ACHN (cell line): ENCODE measurements at regions not wholly inside any gene's neighbourhood (a gene's known extent, or its start where the extent isn't known, plus 50 kb on each side); places are given as distances from the start of the nearest gene placed in this dataset.
A peak's percentile ranks its signal among the peaks of the same experiment; 100 is the strongest.
"Not testable (repeated sequence)": the region's sequence is repeated elsewhere in the genome, so short reads cannot be mapped to it uniquely, and the experiment has no call there.

ENCODE experiments used
- DNase-seq: peaks from one replicate; pipeline ENCODE4 v3.0.0-alpha.2; 2015
- in situ Hi-C: cut with HindIII; loops from 2 replicates; pipeline ENCODE4 v1.10.0; 2017; ENCODE audit warnings: low sequenced_read_pairs, low pct_ligation_motif_present, low pct_unique_long_range_greater_than_20kb

DNA sequence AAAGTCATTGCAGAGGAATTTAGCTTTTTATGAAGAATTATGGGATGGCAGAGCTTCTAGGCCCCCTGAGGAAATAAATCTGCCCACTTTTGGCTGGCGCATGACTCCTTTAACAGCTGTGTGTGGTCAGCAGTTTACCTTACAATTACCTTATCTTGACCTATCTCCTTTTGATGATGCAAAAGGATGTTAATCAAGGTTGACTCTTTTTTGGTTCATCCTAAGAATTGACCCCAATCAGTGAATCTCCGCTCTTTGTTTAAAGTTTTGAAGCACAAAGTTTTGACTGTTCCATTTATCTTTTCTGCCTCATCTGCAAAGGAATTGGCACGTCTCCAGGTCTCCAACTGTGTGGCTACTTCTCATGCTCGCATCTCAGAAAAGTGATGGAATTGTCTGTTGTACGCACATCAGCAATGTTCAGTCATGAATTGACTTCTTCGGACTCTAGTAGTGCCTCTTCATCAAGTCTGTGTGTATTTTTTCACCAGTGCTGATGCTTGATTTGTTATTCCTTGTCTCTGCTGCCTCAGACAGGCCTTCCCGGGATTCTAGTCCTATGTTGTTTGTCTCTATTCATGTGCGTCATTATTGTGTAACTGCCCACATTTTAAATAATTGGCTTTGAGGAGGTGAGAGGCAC is 196.2 kb upstream of the CFAP20DC start:
- in situ Hi-C loops: no loop called here

DNA sequence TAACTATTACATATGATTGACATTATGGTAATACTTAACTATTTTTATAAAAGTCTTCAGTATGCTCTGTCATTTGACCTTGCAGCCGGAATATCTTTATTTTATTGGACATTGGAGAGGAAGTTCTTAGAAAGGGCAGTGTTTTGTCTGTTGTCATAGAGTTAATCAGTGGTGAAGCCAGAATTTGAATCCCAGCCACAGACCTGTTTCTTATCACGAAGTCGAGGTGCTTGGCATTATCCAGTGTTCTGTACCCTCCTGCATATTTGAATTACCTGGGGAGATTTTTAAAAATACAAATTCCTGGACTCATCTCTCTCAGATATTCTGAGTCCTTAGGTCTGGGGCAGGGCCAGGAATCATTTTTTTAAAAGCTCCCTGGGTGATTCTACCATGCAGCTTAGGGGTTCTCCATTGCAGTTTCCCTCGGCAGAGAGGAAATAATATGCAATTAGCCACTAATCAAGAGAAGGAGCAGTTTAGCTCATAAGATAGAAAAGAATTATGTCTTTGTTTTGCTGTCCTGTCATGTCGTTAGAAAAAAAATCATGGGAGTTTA is 195.6 kb upstream of the CFAP20DC start:
- no peak for DNase-seq
- in situ Hi-C loops: no loop called here

More for the DNA sequence above, 196.2 kb upstream of the CFAP20DC start:
- DNase-seq: no peak

DNA sequence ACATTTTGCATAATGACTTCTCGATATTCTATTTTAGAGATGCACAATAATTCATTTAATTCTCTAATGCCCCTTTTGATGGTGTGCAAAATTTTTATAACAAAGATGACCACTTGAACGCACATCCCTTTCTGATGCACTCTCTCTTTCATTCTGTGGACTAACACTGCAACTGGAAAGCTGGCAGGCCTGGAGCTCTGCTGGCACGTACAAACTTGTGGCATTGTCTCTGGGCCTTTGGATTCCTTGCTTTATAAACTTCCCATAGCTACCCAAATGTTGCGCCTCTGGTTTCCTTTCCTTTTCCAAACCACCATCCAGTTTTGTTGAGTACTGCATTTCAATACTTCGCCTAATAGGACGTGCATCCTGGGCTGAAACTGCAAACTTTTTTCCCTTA is 194.5 kb upstream of the CFAP20DC start:
- in situ Hi-C loops: no loop called here

DNA sequence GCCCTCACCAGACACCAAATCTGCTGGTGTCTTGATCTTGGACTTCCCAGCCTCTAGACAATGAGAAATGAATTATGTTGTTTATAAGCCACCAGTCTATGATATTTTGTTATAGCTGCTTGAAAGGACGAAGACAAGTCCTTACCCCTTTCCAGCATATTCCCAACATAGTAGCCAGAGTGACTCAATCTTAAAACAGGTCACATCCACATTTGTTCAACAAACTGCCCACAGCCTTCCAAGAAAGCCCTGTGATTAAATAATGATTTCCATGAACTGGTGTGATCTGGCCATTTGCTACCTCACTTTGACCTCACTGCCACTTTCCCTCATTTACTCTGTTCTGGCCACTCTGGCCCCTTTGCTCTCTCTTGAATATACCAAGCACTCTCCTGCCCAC is 193.7 kb upstream of the CFAP20DC start:
- DNase-seq: no peak
- in situ Hi-C loops: no loop called here

More for the DNA sequence above, 194.5 kb upstream of the CFAP20DC start:
- DNase-seq: no peak

DNA sequence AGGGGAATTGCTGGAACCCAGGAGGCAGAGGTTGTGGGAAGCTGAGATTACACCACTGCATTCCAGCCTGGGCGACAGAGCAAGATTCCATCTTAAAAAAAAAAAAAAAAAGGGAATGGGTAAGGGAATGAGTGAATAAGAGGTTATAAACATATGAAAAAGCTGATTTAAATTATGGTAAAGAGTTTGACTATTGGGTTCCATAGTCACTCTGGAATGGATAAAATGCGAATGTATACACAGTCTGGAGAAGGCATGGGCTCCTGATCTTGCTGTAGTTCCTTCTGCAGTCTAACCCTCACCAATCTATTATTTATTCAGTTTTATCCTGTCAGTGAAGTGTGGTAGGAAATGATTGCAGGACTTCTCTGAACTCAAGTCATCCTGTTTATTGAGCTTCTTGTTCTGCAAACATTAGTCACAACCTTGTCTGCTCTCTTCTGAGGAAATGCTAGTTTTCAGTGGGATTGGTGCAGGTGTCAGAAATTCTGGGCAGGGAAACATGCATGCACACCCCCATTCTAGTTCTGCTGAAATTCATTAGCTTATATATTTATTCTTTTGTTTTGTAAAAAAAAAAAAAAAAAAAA is 190.9 kb upstream of the CFAP20DC start:
- in situ Hi-C loops: no loop called here
- DNase-seq: no peak

DNA sequence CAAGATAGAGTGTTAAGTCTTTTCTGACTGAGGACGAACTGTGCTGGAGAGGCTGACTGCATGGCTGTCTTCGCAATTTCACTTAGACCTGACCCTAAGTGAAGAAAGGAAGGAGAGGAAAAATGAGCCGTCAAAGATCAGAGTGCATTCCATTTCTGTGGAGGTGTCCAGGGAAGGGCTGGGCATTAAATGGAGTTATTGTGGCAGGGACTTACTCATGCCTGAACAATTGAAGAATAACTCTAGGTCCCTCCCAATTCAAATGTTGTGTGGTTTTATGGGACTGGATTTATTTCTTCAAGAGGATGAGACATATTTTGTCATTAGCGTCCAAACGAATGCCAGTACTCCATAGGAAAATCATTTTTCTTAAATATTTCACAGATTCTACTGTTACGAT is 187.3 kb upstream of the CFAP20DC start:
- DNase-seq: no peak
- in situ Hi-C loops: no loop called here

DNA sequence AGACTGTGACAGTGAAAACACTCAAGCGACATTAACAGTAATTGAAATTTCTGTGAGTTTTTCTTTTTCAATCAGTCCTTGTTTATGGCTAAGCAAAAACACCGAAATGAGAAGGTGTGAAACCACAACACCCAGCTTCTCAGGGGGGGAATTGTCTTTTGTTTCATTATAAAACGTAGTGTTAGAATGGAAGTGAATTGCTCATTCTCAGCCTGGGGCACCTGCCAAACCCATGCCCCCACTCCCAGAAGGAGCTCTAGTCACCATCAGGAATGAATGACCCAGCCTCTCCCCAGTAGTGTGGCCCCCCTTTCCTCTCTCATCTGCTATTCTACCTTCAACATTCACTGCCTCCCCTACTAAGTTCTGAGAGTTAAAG is 185.8 kb upstream of the CFAP20DC start:
- in situ Hi-C loops: no loop called here
- no peak for DNase-seq

DNA sequence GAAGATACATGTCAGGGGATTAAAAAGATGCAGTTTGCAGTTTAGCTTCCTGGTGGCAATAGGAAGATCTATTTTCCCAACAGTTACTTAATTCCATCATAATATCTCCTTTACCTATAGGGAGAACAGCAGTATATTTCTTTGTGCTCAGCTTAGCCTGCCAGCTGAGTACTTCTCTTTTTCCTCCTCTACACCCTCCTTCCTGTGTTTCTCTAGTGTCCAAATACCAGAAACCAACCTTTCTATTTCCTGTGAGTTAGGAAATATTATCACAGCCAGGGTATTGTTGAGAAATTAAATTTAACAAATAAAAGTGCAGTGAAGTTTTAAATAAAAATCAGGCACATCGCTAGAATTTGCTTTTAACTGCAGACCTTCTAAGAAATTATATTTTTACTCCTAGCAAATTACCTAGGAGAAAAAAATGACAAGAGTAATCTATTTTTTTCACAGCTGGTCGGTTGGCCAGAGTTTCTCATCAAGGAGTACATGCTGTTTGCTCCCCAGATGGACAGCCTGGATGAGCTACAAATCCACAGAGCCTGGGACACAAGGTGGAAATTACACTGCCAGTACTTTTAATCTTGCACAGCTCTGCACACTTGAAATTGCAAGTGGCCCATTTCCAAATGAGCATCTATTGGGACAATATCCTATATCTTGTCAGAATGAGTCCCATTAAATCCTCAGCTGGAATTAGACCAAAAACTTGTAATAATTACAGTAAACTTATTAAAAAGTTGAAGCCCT is 185.2 kb upstream of the CFAP20DC start:
- no peak for DNase-seq
- in situ Hi-C loops: no loop called here

DNA sequence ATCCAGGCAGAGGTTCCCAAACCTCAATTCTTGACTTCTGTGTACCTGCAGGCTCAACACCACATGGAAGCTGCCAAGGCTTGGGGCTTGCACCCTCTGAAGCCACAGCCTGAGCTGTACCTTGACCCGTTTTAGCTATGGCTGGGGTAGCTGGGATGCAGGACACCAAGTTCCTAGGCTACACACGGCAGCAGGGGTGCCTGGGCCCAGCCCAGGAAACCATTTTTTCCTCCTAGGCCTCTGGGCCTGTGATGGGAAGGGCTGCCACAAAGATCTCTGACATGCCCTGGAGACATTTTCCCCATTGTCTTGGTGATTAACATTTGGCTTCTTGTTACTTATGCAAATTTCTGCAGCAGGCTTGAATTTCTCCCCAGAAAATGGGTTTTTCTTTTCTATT is 180.6 kb upstream of the CFAP20DC start:
- in situ Hi-C loops, DNase-seq: not testable (repeated sequence)

DNA sequence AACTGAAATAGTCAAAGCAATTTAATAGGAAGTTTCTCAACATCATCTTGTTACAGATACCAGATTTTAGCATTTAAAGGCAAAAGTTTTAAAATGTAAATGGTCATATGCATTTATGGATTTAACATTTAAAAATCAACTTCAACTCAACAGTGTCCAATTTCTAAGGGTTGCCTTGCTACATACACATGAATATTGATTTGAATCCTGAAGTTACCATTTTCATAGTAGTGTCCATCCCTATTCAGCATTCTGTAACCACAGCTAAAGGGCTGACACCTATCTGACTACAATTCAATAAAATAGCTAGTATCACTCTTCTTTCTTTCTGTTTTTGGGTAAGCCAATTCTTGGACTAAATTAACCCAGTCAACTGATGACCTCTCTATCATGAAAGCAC is 164.0 kb upstream of the CFAP20DC start:
- no peak for DNase-seq
- in situ Hi-C loops: no loop called here

DNA sequence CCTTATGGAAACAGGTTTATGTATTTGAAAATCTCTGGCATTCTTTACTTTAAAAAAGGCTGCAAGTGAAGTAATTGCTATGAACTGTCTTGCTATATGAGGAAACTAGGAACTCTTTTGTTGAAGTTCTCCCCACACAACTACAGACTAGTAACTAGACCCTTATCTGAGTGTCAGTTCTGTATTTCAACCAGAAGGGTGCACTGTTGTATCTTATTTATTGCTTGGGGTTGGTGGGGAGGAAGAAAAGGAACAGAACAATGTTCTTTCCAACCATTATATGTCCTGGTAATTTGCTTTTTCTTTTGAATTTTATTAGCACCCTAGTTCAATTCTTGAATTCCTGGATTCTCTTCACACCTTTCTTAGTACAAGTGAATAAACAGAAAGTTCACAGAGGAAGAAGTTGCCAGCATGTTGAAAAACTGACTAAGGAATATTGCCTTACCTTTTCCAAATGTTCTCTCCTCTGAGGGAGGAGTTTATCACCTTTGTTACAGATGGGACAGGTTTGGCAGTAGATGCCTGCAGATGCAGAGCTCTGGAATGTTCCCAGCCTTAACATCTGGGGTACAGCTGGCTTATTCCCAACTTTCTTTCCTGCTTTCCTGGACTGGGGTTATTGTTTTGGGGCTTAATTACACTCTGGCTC is 162.4 kb upstream of the CFAP20DC start:
- in situ Hi-C loops: no loop called here
- peak; percentile 47 for DNase-seq

DNA sequence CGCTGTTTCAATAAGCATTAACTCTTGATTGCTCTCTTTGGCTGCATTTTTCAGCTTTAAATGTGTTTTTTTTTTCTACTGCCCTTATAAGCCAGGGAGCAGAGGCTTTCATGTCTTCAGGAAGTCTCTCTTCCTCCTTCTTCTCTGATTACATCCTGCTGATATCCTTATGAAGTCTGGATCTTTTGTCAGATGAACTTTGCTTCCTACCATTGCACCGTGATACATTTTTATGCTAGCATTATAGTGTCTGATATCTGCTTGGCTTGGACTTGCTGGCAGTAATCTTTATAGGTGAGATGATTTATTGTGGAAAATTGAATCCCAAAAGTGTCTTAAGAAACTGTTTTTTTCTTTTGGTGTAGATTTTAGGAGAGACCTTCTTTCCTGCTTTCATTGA is 160.4 kb upstream of the CFAP20DC start:
- in situ Hi-C loops: no loop called here
- no peak for DNase-seq

DNA sequence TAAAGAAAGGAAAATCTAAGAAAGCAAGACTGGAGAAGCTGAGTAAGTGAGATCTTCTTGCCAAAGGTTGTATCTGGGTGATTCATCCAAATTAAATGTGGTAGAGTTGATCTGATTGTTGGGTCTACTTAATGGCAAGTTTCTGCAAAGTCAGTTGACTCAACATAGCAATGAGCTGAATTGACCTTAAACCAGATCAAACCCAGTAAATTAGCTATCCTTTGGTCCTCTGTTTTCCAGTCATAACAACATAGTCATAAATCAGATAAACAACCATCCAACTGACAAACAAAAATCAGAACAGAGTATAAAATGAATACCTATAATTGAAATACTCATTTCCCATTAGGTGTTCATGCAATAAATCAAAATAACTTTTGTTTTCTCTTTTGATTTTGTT is 142.6 kb upstream of the CFAP20DC start:
- DNase-seq: no peak

DNA sequence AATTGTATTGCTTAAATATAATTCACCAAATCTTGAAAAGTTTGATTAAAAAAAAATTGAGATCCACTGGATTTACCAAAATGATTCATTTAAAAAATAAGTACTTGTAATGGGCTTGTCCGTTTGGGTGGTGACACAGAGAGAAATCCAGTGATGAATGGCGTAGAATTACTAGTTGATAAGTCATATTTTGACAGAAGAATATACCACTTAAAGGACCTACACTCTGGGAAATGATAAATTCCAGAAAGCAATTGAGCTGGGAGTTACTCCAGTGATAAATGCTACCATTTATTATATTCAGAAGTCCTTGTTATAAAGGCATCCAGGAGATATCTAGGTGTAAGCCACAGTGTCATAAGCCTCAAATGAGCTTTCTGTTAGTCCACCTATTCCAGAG is 141.8 kb upstream of the CFAP20DC start:
- no peak for DNase-seq
- in situ Hi-C loops: no loop called here

More for the DNA sequence above, 142.6 kb upstream of the CFAP20DC start:
- in situ Hi-C loops: no loop called here

DNA sequence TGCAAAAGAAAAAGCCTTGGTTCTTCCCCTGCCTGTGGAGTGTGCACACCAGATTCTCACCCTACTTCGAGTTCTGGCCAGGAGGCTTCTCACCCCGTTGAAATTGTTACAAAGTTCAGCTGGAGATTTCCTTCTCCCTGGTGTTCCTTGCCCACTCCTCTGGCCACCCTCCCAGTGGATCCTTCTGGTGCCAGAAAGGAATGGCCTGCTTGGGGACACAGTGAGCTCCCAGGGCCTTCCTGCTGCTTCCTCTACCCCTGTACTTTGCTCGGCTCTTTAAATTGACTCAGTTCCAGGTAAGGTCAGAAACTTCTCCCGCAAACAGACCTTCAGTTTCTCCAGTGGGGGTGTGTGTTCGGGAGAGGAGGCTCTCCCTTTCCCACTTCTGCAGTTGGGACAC is 140.1 kb upstream of the CFAP20DC start:
- DNase-seq: no peak
- in situ Hi-C loops: no loop called here

DNA sequence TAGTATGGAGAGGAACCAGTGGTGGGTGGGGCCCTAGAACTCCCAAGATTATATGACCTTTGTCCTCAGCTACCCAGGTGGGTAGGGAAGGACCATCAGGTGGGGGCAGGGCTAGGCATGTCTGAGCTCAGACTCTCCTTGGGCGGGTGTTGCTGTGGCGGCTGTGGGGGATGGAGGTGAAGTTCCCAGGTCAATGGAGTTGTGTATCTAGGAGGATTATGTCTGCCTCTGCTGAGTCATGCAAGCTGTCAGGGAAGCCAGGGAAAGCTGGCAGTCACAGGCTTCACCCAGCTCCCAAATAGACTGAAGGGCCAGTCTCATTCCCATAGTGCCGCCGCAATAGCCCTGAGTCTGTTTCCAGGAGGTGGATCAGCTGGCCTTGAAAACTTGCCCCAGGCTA is 139.7 kb upstream of the CFAP20DC start:
- DNase-seq: no peak
- in situ Hi-C loops: no loop called here

DNA sequence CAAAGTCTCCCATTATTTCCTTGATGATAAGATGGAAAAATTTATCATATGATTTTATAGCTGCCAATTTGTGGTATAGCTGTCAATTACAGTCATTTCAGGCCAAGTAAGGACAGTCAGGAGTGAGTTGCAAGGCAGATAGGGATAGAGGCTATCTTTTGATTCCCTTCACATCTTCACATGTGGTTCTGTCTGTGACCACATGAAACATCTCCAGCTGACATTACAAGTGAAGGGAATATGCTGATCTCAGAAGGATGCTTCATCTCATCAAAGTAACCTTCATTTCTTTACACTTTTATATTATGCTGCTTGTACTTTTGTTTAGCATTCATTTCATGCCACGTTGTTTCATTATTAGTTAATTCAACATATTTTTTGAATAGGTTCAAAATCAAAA is 136.9 kb upstream of the CFAP20DC start:
- no peak for DNase-seq
- in situ Hi-C loops: no loop called here

DNA sequence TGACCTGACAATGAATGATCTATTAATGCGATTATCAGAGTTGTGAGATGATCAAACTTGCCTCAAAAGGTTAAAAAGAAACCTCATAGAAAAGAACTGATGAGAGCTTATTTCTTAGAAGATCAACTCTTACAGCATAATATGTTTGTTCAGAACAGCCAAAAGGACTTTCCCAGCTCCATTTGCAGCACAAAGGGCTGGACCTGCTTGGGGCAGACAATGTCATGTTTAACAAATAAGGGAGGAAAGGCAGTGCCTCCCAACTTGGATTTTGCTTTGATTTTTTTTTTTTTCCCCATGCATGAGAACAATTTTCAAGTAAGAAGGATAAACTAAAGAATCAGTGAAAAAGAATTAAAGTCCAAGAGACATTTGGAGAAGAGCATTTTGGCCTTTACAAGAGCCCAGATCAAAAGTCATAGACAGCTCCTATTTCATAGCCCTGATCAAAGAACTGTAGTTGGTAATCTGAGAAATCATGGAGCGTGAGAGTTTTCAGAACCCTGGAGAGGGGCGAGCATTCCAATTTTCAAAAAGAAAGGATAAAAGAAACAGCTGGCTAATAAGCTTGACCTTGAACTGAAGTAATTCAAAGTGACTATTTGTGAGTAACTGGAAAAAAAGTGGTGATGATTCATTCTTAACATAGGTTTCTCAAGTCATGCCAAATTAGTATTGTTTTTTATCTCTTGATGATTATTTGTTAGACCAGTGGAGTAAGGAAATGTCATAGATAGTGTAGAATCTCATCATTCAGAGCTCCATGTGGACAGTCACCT is 136.0 kb upstream of the CFAP20DC start:
- in situ Hi-C loops: no loop called here
- no peak for DNase-seq

DNA sequence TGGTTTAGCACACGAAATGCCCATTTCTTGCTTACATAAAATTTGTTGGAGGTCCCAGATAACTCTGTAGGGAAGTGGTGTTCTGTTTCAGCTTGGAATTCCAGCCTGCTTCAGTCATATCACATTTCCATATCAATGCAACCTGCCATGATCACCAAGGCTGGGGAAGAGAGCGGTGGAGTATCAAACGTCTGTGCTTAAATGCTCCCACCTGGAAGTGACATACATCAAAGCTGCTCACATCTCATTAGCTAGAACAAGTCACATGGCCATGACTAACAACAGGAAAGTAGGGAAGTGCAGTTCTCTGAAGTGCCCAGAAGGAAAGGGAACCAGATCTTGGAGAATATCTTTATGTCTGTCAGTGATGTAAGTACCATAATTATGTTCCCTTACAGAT is 130.2 kb upstream of the CFAP20DC start:
- DNase-seq: no peak
- in situ Hi-C loops: no loop called here
